ENCODE measurements at regions not wholly inside any gene's neighbourhood (a gene's known extent, or its start where the extent isn't known, plus 50 kb on each side); places are given as distances from the start of the nearest gene placed in this dataset.

- Histone ChIP-seq H3K79me2 (ENCODE audit: insufficient read depth, low read length) (no peaks in the 10 kb centered on the region), H3K4me2 (ENCODE audit: low read depth, low read length, poor library complexity, severe bottlenecking) (no peak overlapping the region), H3K9ac (ENCODE audit: low read length) (no peak overlapping the region), H3K27me3 (ENCODE audit: low read length) (no peaks in the 10 kb centered on the region), H3K9me2 (replicated peaks; ENCODE audit: insufficient read depth, low read length) (no peaks in the 10 kb centered on the region), H3F3A (ENCODE audit: insufficient read depth) (no peaks in the 10 kb centered on the region), H4K20me1 (ENCODE audit: low read depth, low read length) (no peaks in the 10 kb centered on the region), H3K36me3 (ENCODE audit: low read length) (no peaks in the 10 kb centered on the region), H3K9me3 (ENCODE audit: insufficient read depth, low read length) (no peaks in the 10 kb centered on the region), H3K27ac (ENCODE audit: low read depth, low read length) (no peak overlapping the region), H2AFZ (ENCODE audit: low read depth, low read length, severe bottlenecking) (no peak overlapping the region), H3K4me3 (ENCODE audit: insufficient read depth, low read length, poor library complexity, severe bottlenecking) (no peak overlapping the region)
- TF ChIP-seq EZH2phosphoT487 (conservative IDR thresholded peaks at IDR 0.05; ENCODE audit: low read length): no peak
- no peak for TF ChIP-seq CTCF (IDR thresholded peaks at IDR 0.05; ENCODE audit: insufficient read depth, low read length, poor library complexity, severe bottlenecking)
These were observed 571.6 kb downstream of the LRRIQ3 start for GRCh38 chr1:73626326-73626725.

GRCh38 chr1:73623946-73624345 lies 574.0 kb downstream of the LRRIQ3 start:
- Histone ChIP-seq H3K27ac (ENCODE audit: low read depth, low read length) (no peak overlapping the region), H3K9ac (ENCODE audit: low read length) (no peak overlapping the region), H4K20me1 (ENCODE audit: low read depth, low read length) (no peaks in the 10 kb centered on the region), H3K4me2 (ENCODE audit: low read depth, low read length, poor library complexity, severe bottlenecking) (no peak overlapping the region), H3K27me3 (ENCODE audit: low read length) (no peaks in the 10 kb centered on the region), H3K36me3 (ENCODE audit: low read length) (no peaks in the 10 kb centered on the region), H2AFZ (ENCODE audit: low read depth, low read length, severe bottlenecking) (no peak overlapping the region), H3K9me3 (ENCODE audit: insufficient read depth, low read length) (no peaks in the 10 kb centered on the region), H3K9me2 (replicated peaks; ENCODE audit: insufficient read depth, low read length) (no peaks in the 10 kb centered on the region), H3F3A (ENCODE audit: insufficient read depth) (no peaks in the 10 kb centered on the region), H3K4me3 (ENCODE audit: insufficient read depth, low read length, poor library complexity, severe bottlenecking) (no peak overlapping the region), H3K79me2 (ENCODE audit: insufficient read depth, low read length) (no peaks in the 10 kb centered on the region)
- TF ChIP-seq CTCF (IDR thresholded peaks at IDR 0.05; ENCODE audit: insufficient read depth, low read length, poor library complexity, severe bottlenecking) (no peak), EZH2phosphoT487 (conservative IDR thresholded peaks at IDR 0.05; ENCODE audit: low read length) (no peak)

- Histone ChIP-seq H3K9ac (ENCODE audit: low read length) (no peak overlapping the region), H3K9me2 (replicated peaks; ENCODE audit: insufficient read depth, low read length) (no peaks in the 10 kb centered on the region), H3K9me3 (ENCODE audit: insufficient read depth, low read length) (no peaks in the 10 kb centered on the region), H3K79me2 (ENCODE audit: insufficient read depth, low read length) (no peaks in the 10 kb centered on the region), H3K27ac (ENCODE audit: low read depth, low read length) (no peak overlapping the region), H4K20me1 (ENCODE audit: low read depth, low read length) (no peaks in the 10 kb centered on the region), H3K36me3 (ENCODE audit: low read length) (no peaks in the 10 kb centered on the region), H3K4me2 (ENCODE audit: low read depth, low read length, poor library complexity, severe bottlenecking) (no peak overlapping the region), H3K27me3 (ENCODE audit: low read length) (no peaks in the 10 kb centered on the region), H2AFZ (ENCODE audit: low read depth, low read length, severe bottlenecking) (no peak overlapping the region), H3F3A (ENCODE audit: insufficient read depth) (no peaks in the 10 kb centered on the region), H3K4me3 (ENCODE audit: insufficient read depth, low read length, poor library complexity, severe bottlenecking) (no peak overlapping the region)
- TF ChIP-seq EZH2phosphoT487 (conservative IDR thresholded peaks at IDR 0.05; ENCODE audit: low read length) (no peak), CTCF (IDR thresholded peaks at IDR 0.05; ENCODE audit: insufficient read depth, low read length, poor library complexity, severe bottlenecking) (no peak)
These were observed 580.8 kb downstream of the LRRIQ3 start for GRCh38 chr1:73617145-73617544.
